ENCODE measurements at regions not wholly inside any gene's neighbourhood (a gene's known extent, or its start where the extent isn't known, plus 50 kb on each side); places are given as distances from the start of the nearest gene placed in this dataset.

DNA sequence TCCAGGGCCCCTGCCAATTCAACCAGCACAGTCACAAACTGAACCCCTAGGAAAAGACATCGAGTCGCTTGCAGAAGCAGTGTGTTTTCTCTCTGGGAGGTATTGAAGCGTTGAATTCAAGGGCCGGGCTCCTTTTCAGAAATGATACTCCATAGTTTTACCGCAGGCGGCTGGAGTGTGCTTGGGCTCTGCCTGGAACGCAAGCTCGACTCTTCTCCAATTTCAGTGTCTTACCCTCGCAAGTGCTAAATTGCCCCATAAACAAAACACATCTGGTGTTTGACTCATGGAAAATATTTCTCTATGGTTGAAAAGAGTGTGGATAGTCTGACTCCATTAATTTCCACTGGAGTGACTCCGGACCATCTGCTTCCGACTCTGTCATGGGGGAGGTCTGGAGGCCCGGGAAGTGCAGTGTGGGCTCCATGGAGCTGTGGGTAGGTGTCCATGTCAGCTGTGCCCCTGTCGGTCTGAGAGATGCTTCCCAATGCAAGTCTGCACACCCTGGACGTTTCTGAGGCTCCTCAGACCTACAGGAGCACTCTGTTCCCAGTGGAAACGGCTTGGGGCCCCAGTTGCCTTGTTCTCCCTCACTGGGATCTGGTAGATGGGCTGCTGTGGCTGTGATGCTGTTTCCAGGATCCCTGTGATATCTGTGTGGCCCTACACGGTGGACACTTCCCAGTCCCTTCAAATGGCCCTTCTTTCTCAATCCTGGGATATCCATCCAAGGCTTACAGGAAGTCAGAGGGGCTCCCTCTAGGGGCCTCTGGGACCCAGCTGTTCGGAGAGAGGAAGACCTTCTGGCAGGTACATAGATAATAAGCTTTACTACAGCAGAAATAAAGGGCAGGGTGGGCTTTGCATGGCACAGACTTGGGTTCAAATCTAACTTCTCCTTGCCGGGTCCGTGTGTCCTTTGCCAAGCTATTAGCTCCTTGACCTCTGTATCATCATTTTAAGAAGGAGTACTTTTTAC lies 119.8 kb upstream of the CDH13 start:
- Histone ChIP-seq H3K4me2 (ENCODE audit: insufficient read depth in 1 of 2, low read depth in 2 of 2, low read length in 2 of 2) (no peak overlapping the region), H3K4me3 (ENCODE audit: extremely low read depth in 1 of 4, insufficient read depth in 2 of 4, low read depth in 3 of 4, low read length in 4 of 4) (no peak overlapping the region), H4K8ac (ENCODE audit: extremely low read depth, insufficient read depth, low read length) (no peak overlapping the region), H2AK5ac (ENCODE audit: low read depth, low read length) (no peak overlapping the region), H4K5ac (ENCODE audit: insufficient read length, low read depth, low read length) (no peak overlapping the region), H3K9ac (replicated peaks in 1 of 4; ENCODE audit: extremely low read depth in 1 of 4, low read depth in 3 of 4, low read length in 3 of 4) (no peak overlapping the region), H3K4ac (replicated peaks; ENCODE audit: insufficient read length, low read depth, low read length) (no peak overlapping the region), H3K27me3 (replicated peaks in 1 of 4; ENCODE audit: control insufficient read depth in 3 of 4, extremely low read depth in 1 of 4, insufficient read depth in 3 of 4, low read length in 3 of 4) (no peaks in the 10 kb centered on the region; a peak in 1 of 7 replicates), H3K14ac (ENCODE audit: insufficient read length) (no peak overlapping the region), H3K27ac (ENCODE audit: low read depth, low read length) (no peak overlapping the region), H3K79me1 (ENCODE audit: low read depth, low read length) (no peaks in the 10 kb centered on the region), H3K23ac (ENCODE audit: insufficient read length) (no peak overlapping the region), H2BK5ac (ENCODE audit: low read depth, low read length) (no peak overlapping the region), H3K36me3 (ENCODE audit: control insufficient read depth in 2 of 4, insufficient read depth in 4 of 4, low read length in 3 of 4) (no peaks in the 10 kb centered on the region), H2BK15ac (ENCODE audit: low read length) (no peak overlapping the region), H2BK12ac (ENCODE audit: low read depth, low read length) (no peak overlapping the region), H2BK20ac (ENCODE audit: low read length) (no peak overlapping the region), H3K9me3 (ENCODE audit: insufficient read depth in 2 of 2, low read depth in 1 of 2, low read length in 1 of 2) (peaks cover 5 to 9% of the 10 kb centered on the region in 2 experiments; a peak in 3 of 4 replicates), H2BK120ac (replicated peaks; ENCODE audit: low read depth, low read length) (no peak overlapping the region), H4K91ac (replicated peaks; ENCODE audit: insufficient read length, low read length) (no peak overlapping the region), H4K20me1 (replicated peaks in 1 of 2; ENCODE audit: control insufficient read depth in 1 of 2, insufficient read depth in 2 of 2, low read length in 2 of 2) (no peaks in the 10 kb centered on the region), H3K18ac (ENCODE audit: extremely low read depth, low read length) (no peak overlapping the region), H2AFZ (ENCODE audit: low read length) (no peak overlapping the region), H3K4me1 (replicated peaks in 1 of 4; ENCODE audit: control insufficient read depth in 3 of 4, insufficient read depth in 4 of 4, low read length in 3 of 4) (no peaks in the 10 kb centered on the region), H3K56ac (replicated peaks; ENCODE audit: insufficient read length, low read depth, low read length) (no peak overlapping the region), H3K23me2 (ENCODE audit: low read depth, low read length) (no peaks in the 10 kb centered on the region), H3K79me2 (ENCODE audit: control insufficient read depth in 1 of 2, insufficient read depth in 2 of 2, low read length in 2 of 2) (no peaks in the 10 kb centered on the region)
- CTCF ChIA-PET (ENCODE audit: partially characterized antibody), result interaction anchor here (1.0 to 2.7 kb wide), 5 partner anchors 10 to 243 kb away, joined by 3 to 9 read pairs (median 5); no protein-coding TSS in a partner anchor
- WGBS, 2 experiments (ENCODE audit: extremely low coverage in 1 of 2, insufficient coverage in 1 of 2, insufficient read length in 1 of 2, insufficient replicate concordance in 2 of 2, low coverage in 1 of 2, low lambda C conversion rate in 2 of 2, missing lambda C conversion rate in 1 of 2), result 95% methylated on average over 17 of the region's 19 CpGs; no CpG with 5 or more reads in 1 of the 2 experiments
- FAIRE-seq (no peak), DNase-seq (ENCODE audit: low read depth in 1 of 2, low spot score in 2 of 2) (no peak)
- POLR2A ChIA-PET (ENCODE audit: partially characterized antibody), result no interaction called here
- TF ChIP-seq RNF2 (IDR thresholded peaks at IDR 0.05; ENCODE audit: borderline replicate concordance, low read depth, low read length, missing control alignments, poor library complexity, severe bottlenecking) (no peak), SIN3A (conservative IDR thresholded peaks at IDR 0.05 in 1 of 2, IDR thresholded peaks at IDR 0.05 in 1 of 2; ENCODE audit: low read depth in 1 of 2, low read length in 2 of 2) (no peak), GABPA (IDR thresholded peaks at IDR 0.05; ENCODE audit: borderline replicate concordance, insufficient read depth, low read length) (no peak), RBBP5 (IDR thresholded peaks at IDR 0.05; ENCODE audit: borderline replicate concordance, low read depth, low read length) (no peak), CEBPB (IDR thresholded peaks at IDR 0.05; ENCODE audit: low read depth, low read length) (no peak), HDAC6 (IDR thresholded peaks at IDR 0.05; ENCODE audit: low read depth, low read length) (no peak)

Measured in H1 (cell line).